Heart left ventricle (tissue), 16 donors: ENCODE measurements at regions not wholly inside any gene's neighbourhood (a gene's known extent, or its start where the extent isn't known, plus 50 kb on each side); places are given as distances from the start of the nearest gene placed in this dataset.

Experiments used
- ATAC-seq, 4 donors: fragments of 200-7000 bp; cut with Tn5 transposase; one replicate each; pipeline ENCODE4 v1.9.1; 2020 to 2022; ENCODE audit warnings: moderate library complexity in 4 of 4, mild to moderate bottlenecking in 3 of 4, moderate number of reproducible peaks in 1 of 4
- DNase-seq, 5 donors: peaks; one replicate each; pipeline ENCODE4 v3.0.0-alpha.2; 2020
- H3K27ac ChIP-seq, 12 donors: fragments of 200-600 bp; sonication (generic) in 4 of 12; one replicate each; pipeline versions ENCODE4 v1.5.0 to v1.8.0; 2016 to 2022; ENCODE audit warnings: mild to moderate bottlenecking in 2 of 12
- H3K27me3 ChIP-seq, 9 donors: fragments of 200-600 bp; sonication (generic) in 2 of 9; one replicate each; pipeline versions ENCODE4 v1.5.1 to v1.8.0; 2016 to 2022; ENCODE audit warnings: mild to moderate bottlenecking in 3 of 9
- H3K36me3 ChIP-seq, 9 donors: fragments of 200-600 bp; sonication (generic) in 2 of 9; one replicate each; pipeline versions ENCODE4 v1.5.0 to v1.8.0; 2018 to 2022; ENCODE audit warnings: mild to moderate bottlenecking in 2 of 9
- H3K4me1 ChIP-seq, 12 donors: fragments of 200-600 bp; sonication (generic) in 4 of 12; one replicate each; pipeline versions ENCODE4 v1.5.0 to v1.8.0; 2016 to 2022; ENCODE audit warnings: mild to moderate bottlenecking in 3 of 12
- H3K4me3 ChIP-seq, 12 donors: fragments of 200-600 bp; sonication (generic) in 4 of 12; one replicate each; pipeline versions ENCODE4 v1.5.0 to v1.8.0; 2017 to 2022; ENCODE audit warnings: mild to moderate bottlenecking in 9 of 12, moderate library complexity in 4 of 12
- H3K9me3 ChIP-seq, 12 donors: fragments of 200-600 bp; sonication (generic) in 4 of 12; one replicate each; pipeline versions ENCODE4 v1.5.0 to v1.8.0; 2016 to 2022; ENCODE audit warnings: mild to moderate bottlenecking in 1 of 12
- POLR2A ChIP-seq, 2 donors: fragments of 450-650 bp; IDR thresholded peaks; one replicate each; pipeline ENCODE4 v1.6.1; 2017; ENCODE audit warnings: antibody characterized with exemption in 2 of 2, mild to moderate bottlenecking in 2 of 2, moderate library complexity in 2 of 2
- WGBS, 4 donors: extraction: QIAGEN DNeasy Blood & Tissue Kit in 2 of 4; methylation state at CpG; one replicate each; pipeline versions ENCODE4 v1.1.5 to v1.1.7; 2013 to 2018; 5-methylcytosine and 5-hydroxymethylcytosine counted together
- intact Hi-C, 10 donors: fragments of 100-400 bp; cut with DNase I; formaldehyde crosslinking; loops; one replicate each; pipeline versions ENCODE4 v1.11.1 to v1.14.2; 2022
- TF ChIP-seq, protein P1 (sequence below), 12 donors: fragments of 200-600 bp; sonication (generic) in 4 of 12; IDR thresholded peaks; one replicate each; pipeline versions ENCODE4 v1.5.0 to v1.8.0; 2018 to 2022; ENCODE audit warnings: antibody characterized with exemption in 12 of 12, mild to moderate bottlenecking in 5 of 12
- donor health status: ischemic (EF 13 %, LVEDD 7.1; RV severe dilation, severe dysfunction).
- donor health status: healthy with polysubstance abuse.
- donor health status: DM: no; HTN: yes; CAD: no.
- donor health status: DM: no; HTN: no; CAD: no.
- donor health status: ischemic (EF 25% LVEDD 6.9; RV normal size, moderate dysfunction).
- donor health status: ischemic (EF 25% LVEDD 5.7; RV mildly dilated, moderate dysfunction).
- donor health status: healthy.
- donor health status: DM: yes; HTN: yes; CAD: no.
- donor health status: ischemic (EF 35%, LVEDD 5.7; RV mildly dilated, moderate dysfunction).
- donor health status: nonischemic (EF 11% LVEDD 7.7; RV severe dilation, severe dysfunction).
- donor health status: DM: yes; HTN: yes; CAD: no.
- donor health status: PGD.
- donor health status: ischemic (EF 29% LVEDD 5.4; RV normal size, mild dysfunction).
- donor health status: nonischemic (EF 23%, LVEDD 6.1; RV moderate dilation, normal function).

DNA sequence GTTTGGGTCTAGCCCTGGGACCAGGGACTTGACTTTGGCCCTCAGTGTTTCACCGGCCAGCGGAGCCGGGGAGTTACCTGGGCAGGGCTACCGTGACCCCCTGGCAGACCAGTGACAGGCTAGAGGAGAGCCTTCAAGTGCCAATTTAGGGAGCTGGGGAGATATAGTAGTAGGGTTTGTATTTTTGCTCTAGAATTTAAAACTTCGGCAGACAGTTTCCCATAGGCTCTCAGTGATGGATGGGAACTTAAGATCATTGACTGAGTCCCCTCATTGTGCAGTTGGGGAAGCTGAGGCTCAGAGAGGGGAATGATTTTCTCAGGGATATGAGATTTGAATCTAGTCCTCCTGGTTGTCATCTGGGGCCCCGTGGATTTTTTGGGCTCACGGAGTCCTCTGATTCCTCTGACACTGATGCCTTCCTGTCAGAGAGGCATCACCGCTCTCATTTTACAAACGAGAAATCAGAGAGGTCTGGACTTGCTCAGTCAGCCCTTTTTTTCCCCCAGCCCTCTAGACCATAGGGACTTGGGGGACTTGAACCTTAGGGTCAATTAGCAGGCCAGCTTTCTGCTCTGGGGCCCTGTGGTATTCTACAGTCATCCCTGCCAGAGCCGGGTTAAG is 58.3 kb upstream of the ACOT11 start:
- peaks cover 3 to 32% (median 20%) of the 10 kb centered on the region in 12 donors for H3K4me1 ChIP-seq
- intact Hi-C loops = loop anchor here (1.0 to 10.0 kb wide), 21 partner anchors 83 to 422 kb away; partner anchors contain the start of genes CYB5RL (in 5 of the 10), MRPL37 (in 5 of the 10), SSBP3 (in 1 of the 10) and TTC22 (in 1 of the 10)
- no peak for ATAC-seq
- peak in 1 of 5 donors; percentile 3 for DNase-seq
- H3K4me3 ChIP-seq = peak overlapping the region in 9 of 12 donors; percentile 48 to 88 (median 67)
- peaks cover 0 to 6% (median 0%) of the 10 kb centered on the region in 9 donors for H3K27me3 ChIP-seq
- H3K9me3 ChIP-seq = no peaks in the 10 kb centered on the region
- H3K36me3 ChIP-seq = no peaks in the 10 kb centered on the region
- no peak for TF ChIP-seq POLR2A (IDR thresholded peaks at IDR 0.05)
- TF ChIP-seq, protein P1, sequence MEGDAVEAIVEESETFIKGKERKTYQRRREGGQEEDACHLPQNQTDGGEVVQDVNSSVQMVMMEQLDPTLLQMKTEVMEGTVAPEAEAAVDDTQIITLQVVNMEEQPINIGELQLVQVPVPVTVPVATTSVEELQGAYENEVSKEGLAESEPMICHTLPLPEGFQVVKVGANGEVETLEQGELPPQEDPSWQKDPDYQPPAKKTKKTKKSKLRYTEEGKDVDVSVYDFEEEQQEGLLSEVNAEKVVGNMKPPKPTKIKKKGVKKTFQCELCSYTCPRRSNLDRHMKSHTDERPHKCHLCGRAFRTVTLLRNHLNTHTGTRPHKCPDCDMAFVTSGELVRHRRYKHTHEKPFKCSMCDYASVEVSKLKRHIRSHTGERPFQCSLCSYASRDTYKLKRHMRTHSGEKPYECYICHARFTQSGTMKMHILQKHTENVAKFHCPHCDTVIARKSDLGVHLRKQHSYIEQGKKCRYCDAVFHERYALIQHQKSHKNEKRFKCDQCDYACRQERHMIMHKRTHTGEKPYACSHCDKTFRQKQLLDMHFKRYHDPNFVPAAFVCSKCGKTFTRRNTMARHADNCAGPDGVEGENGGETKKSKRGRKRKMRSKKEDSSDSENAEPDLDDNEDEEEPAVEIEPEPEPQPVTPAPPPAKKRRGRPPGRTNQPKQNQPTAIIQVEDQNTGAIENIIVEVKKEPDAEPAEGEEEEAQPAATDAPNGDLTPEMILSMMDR (IDR thresholded peaks at IDR 0.05) = peak in 3 of 12 donors; percentile 4 to 29 (median 10)
- WGBS, 4 donors = 18 to 21% (median 19%) methylated on average over 9 to 10 of the region's 10 CpGs
- H3K27ac ChIP-seq = peak overlapping the region in 9 of 12 donors; percentile 78 to 97 (median 92)

DNA sequence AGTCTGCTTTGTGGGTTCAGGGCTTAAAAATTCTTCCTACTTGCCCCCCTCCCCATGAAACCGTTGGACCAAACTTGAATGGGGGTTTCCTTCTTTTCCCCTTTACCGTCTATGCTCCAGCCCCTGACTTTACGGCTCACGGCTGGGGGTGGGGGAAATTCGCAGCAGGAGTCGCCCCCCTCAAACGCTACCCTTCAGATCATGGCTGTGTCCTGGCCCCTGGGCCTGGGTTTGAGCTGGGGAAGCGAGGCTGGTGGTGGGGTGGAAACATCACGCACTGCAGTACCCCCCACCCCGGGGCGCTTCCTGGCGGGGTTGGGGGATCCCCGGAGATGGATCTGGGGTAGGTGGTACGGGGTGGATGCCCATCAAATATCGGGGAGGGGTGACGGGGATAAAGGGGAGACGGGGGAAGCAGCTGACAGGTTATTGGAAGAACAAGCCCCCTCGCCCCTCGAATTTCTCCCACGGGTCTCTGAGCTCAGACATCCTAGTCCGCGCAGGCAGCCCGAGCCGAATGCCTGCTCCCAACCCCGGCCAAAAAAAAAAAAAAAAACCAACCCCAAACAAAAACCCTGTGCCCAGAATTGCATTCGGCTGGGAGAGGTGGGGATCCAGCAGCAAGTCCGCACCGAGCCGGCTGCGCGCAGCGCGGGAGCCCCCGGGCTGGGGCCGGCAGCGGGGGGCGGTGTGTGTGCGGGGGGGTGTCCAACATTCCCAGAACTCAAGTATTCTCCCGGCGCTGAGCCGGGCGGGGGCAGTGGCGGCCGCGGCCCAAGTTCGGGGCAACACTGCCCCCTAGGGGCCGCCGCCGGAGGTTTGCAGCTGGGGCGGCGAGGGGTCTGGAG is 59.0 kb upstream of the ACOT11 start:
- Histone ChIP-seq H3K27ac (peak overlapping the region; percentile 78 to 97 (median 92)), H3K4me3 (peak overlapping the region; percentile 48 to 88 (median 65)), H3K4me1 (peaks cover 3 to 32% (median 20%) of the 10 kb centered on the region in 12 donors), H3K27me3 (peaks cover 0 to 6% (median 0%) of the 10 kb centered on the region in 9 donors), H3K9me3 (no peaks in the 10 kb centered on the region), H3K36me3 (no peaks in the 10 kb centered on the region)
- ATAC-seq (peak; percentile 42 to 78 (median 75)), DNase-seq (peak; percentile 77 to 92 (median 83))
- intact Hi-C loops = loop anchor here in 9 of 10 donors (1.0 to 10.0 kb wide), 23 partner anchors 80 to 418 kb away; partner anchors contain the start of genes CYB5RL (in 4 of the 9), MRPL37 (in 4 of the 9) and SSBP3 (in 1 of the 9)
- TF ChIP-seq, protein P1 (IDR thresholded peaks at IDR 0.05) = peak; percentile 93 to 99 (median 98)
- TF ChIP-seq POLR2A (IDR thresholded peaks at IDR 0.05) = no peak
- WGBS, 4 donors = 0 to 1% (median 1%) methylated on average over 29 to 51 of the region's 51 CpGs

DNA sequence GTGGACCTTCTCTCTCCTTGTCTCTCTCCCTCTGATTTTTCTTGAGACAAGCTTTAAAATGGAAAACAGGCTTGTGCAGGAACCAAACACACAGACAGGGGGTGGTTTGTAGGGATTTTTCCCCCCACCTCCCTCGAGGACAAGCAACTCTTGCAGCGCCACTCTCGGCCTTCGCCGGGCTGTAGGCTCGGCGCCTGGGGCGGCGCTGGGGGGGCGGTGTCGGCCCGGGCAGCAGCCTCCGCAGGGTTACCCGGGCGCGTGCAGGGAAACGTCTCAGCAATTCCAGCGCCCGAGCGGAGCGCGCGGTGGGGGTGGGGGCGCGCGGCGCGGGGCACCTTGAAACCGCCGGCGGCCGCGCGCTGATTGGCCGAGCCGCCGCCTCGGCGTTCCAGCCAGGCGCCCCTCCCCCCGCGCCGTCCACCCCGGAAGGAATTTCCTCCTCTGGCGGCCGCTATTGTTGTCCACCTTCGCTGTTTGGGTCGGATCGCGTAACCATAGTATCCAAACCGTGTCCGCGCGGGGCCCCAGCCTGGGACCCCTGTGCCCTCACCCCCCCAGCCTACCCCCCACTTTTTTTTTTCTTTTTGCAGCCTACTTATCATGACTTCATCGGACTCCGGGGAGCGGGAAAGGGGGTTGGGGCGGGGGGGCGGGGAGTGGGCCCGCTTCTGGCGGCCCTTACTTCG is 59.8 kb upstream of the ACOT11 start:
- intact Hi-C loops = loop anchor here in 9 of 10 donors (1.0 to 10.0 kb wide), 21 partner anchors 79 to 417 kb away; partner anchors contain the start of genes CYB5RL (in 4 of the 9), MRPL37 (in 4 of the 9) and SSBP3 (in 1 of the 9)
- Histone ChIP-seq H3K27ac (peak overlapping the region; percentile 78 to 97 (median 92)), H3K4me1 (peaks cover 3 to 32% (median 20%) of the 10 kb centered on the region in 12 donors), H3K27me3 (peaks cover 0 to 6% (median 0%) of the 10 kb centered on the region in 9 donors), H3K4me3 (peak overlapping the region; percentile 48 to 88 (median 65)), H3K36me3 (no peaks in the 10 kb centered on the region), H3K9me3 (no peaks in the 10 kb centered on the region)
- 0 to 1% (median 0%) methylated on average over 27 to 62 of the region's 62 CpGs for WGBS, 4 donors
- TF ChIP-seq POLR2A (IDR thresholded peaks at IDR 0.05) = peak in 1 of 2 donors; percentile 51
- TF ChIP-seq, protein P1 (IDR thresholded peaks at IDR 0.05) = peak in 8 of 12 donors; percentile 9 to 37 (median 22)
- DNase-seq (peak; percentile 93 to 97 (median 95)), ATAC-seq (peak; percentile 80 to 94 (median 86))
